Fibroblast of lung (primary cell): ENCODE measurements at regions not wholly inside any gene's neighbourhood (a gene's known extent, or its start where the extent isn't known, plus 50 kb on each side); places are given as distances from the start of the nearest gene placed in this dataset.
A peak's percentile ranks its signal among the peaks of the same experiment; 100 is the strongest.

ENCODE experiments used
- DNase-seq, 2 donors: peaks; one replicate each; pipeline versions ENCODE4 v3.0.0 to v3.0.0-alpha.2; 2010; ENCODE audit warnings: low read depth in 2 of 2
- H2AFZ ChIP-seq: 2 replicates; pipeline ENCODE4 v1.5.1; 2012; ENCODE audit warnings: low read length, control low read depth, inconsistent platforms
- H3K27ac ChIP-seq: 2 replicates; pipeline ENCODE4 v1.5.1; 2011; ENCODE audit warnings: low read length, control low read depth; ENCODE audit not compliant: insufficient read depth
- H3K27me3 ChIP-seq: 2 replicates; pipeline ENCODE4 v1.5.1; 2011; ENCODE audit warnings: mild to moderate bottlenecking, low read length; ENCODE audit not compliant: control insufficient read depth, insufficient read depth
- H3K36me3 ChIP-seq: 2 replicates; pipeline ENCODE4 v1.5.1; 2011; ENCODE audit warnings: low read length; ENCODE audit not compliant: control insufficient read depth, insufficient read depth
- H3K4me1 ChIP-seq: 2 replicates; pipeline ENCODE4 v1.5.1; 2011; ENCODE audit warnings: low read length; ENCODE audit not compliant: control insufficient read depth, insufficient read depth; ENCODE audit errors: extremely low read depth
- H3K4me2 ChIP-seq: 2 replicates; pipeline ENCODE4 v1.5.1; 2011; ENCODE audit warnings: low read length, control low read depth; ENCODE audit not compliant: insufficient read depth; ENCODE audit errors: extremely low read depth
- H3K4me3 ChIP-seq, 4 experiments: fragments of 200-600 bp in 1 of 4; sonication (generic) in 1 of 4; replicated peaks in 1 of 4; 2 replicates each; pipeline ENCODE4 v1.5.1; 2011 to 2016; ENCODE audit warnings: low read length in 4 of 4, low read depth in 3 of 4, mild to moderate bottlenecking in 3 of 4, control low read depth in 2 of 4, inconsistent platforms in 1 of 4, mixed read lengths in 1 of 4; ENCODE audit not compliant: insufficient read depth in 1 of 4; ENCODE audit errors: control extremely low read depth in 1 of 4
- H3K79me2 ChIP-seq: 2 replicates; pipeline ENCODE4 v1.5.1; 2012; ENCODE audit warnings: mild to moderate bottlenecking, low read length, inconsistent platforms; ENCODE audit not compliant: control insufficient read depth, insufficient read depth
- H3K9ac ChIP-seq: 2 replicates; pipeline ENCODE4 v1.5.1; 2011; ENCODE audit warnings: mild to moderate bottlenecking, low read length, control low read depth; ENCODE audit not compliant: insufficient read depth
- H3K9me3 ChIP-seq: 2 replicates; pipeline ENCODE4 v1.5.1; 2012; ENCODE audit warnings: low read depth, low read length; ENCODE audit not compliant: control insufficient read depth, insufficient read depth
- H4K20me1 ChIP-seq: 2 replicates; pipeline ENCODE4 v1.5.1; 2011; ENCODE audit warnings: low read length; ENCODE audit not compliant: control insufficient read depth, insufficient read depth; ENCODE audit errors: extremely low read depth
- EZH2 ChIP-seq: IDR thresholded peaks from 2 replicates; pipeline ENCODE4 v1.5.1; 2012; ENCODE audit warnings: low read length, control low read depth, mild to moderate bottlenecking; ENCODE audit errors: missing control alignments
- TF ChIP-seq, protein P1 (sequence below), 2 donors: IDR thresholded peaks in 1 of 2; conservative IDR thresholded peaks in 1 of 2; 1 replicate in 1 of 2; 2 replicates in 1 of 2; pipeline ENCODE4 v1.5.1; 2011 to 2012; ENCODE audit warnings: low read length in 2 of 2, control low read depth in 1 of 2, inconsistent platforms in 1 of 2, low read depth in 1 of 2, mild to moderate bottlenecking in 1 of 2

DNA sequence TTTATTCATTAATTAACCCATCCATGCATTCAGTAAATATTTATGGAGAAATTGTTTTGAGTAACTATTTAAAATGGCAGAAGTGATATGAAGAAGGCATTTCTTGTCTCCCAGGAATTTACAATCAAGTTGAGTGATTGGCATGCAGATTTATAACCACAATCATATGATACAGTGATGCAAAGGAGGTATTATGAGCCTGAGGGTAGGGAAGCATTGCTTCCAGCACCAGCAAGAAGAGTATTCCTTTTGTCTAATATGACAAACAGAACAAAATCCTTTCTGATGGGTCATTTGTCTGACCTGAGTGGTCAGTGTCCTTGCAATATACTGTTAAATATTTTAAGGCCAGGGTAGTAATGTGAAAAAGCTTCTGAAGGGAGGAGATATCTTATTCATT lies 244.2 kb upstream of the RGPD4 start:
- DNase-seq: no peak
- H3K36me3 ChIP-seq: no peaks in the 10 kb centered on the region
- no peaks in the 10 kb centered on the region for H4K20me1 ChIP-seq
- no peaks in the 10 kb centered on the region for H3K4me1 ChIP-seq
- H3K9ac ChIP-seq: no peak overlapping the region
- no peaks in the 10 kb centered on the region for H3K27me3 ChIP-seq
- H3K4me2 ChIP-seq: no peak overlapping the region
- H3K27ac ChIP-seq: no peak overlapping the region
- TF ChIP-seq, protein P1, sequence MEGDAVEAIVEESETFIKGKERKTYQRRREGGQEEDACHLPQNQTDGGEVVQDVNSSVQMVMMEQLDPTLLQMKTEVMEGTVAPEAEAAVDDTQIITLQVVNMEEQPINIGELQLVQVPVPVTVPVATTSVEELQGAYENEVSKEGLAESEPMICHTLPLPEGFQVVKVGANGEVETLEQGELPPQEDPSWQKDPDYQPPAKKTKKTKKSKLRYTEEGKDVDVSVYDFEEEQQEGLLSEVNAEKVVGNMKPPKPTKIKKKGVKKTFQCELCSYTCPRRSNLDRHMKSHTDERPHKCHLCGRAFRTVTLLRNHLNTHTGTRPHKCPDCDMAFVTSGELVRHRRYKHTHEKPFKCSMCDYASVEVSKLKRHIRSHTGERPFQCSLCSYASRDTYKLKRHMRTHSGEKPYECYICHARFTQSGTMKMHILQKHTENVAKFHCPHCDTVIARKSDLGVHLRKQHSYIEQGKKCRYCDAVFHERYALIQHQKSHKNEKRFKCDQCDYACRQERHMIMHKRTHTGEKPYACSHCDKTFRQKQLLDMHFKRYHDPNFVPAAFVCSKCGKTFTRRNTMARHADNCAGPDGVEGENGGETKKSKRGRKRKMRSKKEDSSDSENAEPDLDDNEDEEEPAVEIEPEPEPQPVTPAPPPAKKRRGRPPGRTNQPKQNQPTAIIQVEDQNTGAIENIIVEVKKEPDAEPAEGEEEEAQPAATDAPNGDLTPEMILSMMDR (conservative IDR thresholded peaks at IDR 0.05 in 1 of 2, IDR thresholded peaks at IDR 0.05 in 1 of 2; ENCODE audit: low read depth in 1 of 2, low read length in 2 of 2): no peak
- no peak for TF ChIP-seq EZH2
- no peak overlapping the region for H3K4me3 ChIP-seq
- no peaks in the 10 kb centered on the region for H3K9me3 ChIP-seq
- H3K79me2 ChIP-seq: no peaks in the 10 kb centered on the region
- no peak overlapping the region for H2AFZ ChIP-seq

DNA sequence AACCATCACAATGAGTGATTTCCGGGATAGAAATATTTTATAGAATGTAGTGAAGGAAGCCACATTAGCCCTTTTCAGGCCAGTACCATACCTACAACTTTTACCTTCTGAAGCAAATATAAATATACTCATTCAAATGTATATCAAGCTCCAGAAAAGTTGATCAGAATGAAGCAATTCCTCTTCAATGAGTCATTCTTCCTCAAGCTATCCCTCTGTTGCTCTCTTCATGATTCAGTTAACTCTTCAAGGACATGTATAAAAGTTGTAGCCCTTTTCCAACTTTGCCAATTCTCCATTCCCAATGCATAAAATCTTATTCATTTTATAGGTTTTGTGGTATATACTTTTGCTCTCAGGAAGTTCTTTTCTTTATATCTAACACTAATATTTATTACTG lies 242.1 kb upstream of the RGPD4 start:
- Histone ChIP-seq H3K27ac (no peak overlapping the region), H4K20me1 (no peaks in the 10 kb centered on the region), H2AFZ (no peak overlapping the region), H3K9me3 (no peaks in the 10 kb centered on the region), H3K9ac (no peak overlapping the region), H3K4me1 (no peaks in the 10 kb centered on the region), H3K27me3 (no peaks in the 10 kb centered on the region), H3K4me2 (no peak overlapping the region), H3K79me2 (no peaks in the 10 kb centered on the region), H3K4me3 (no peak overlapping the region), H3K36me3 (no peaks in the 10 kb centered on the region)
- peak in 1 of 2 donors; percentile 58 for DNase-seq
- TF ChIP-seq, protein P1 (conservative IDR thresholded peaks at IDR 0.05 in 1 of 2, IDR thresholded peaks at IDR 0.05 in 1 of 2; ENCODE audit: low read depth in 1 of 2, low read length in 2 of 2): no peak
- TF ChIP-seq EZH2: no peak

GRCh38 chr2:107585851-107586250 lies 240.8 kb upstream of the RGPD4 start:
- peak in 1 of 2 donors; percentile 68 for DNase-seq
- no peak for TF ChIP-seq EZH2
- TF ChIP-seq, protein P1 (conservative IDR thresholded peaks at IDR 0.05 in 1 of 2, IDR thresholded peaks at IDR 0.05 in 1 of 2; ENCODE audit: low read depth in 1 of 2, low read length in 2 of 2): no peak
- H3K27ac ChIP-seq: no peak overlapping the region
- H3K4me3 ChIP-seq: no peak overlapping the region
- H3K36me3 ChIP-seq: no peaks in the 10 kb centered on the region
- H4K20me1 ChIP-seq: no peaks in the 10 kb centered on the region
- H3K79me2 ChIP-seq: no peaks in the 10 kb centered on the region
- H2AFZ ChIP-seq: no peak overlapping the region
- H3K4me1 ChIP-seq: no peaks in the 10 kb centered on the region
- H3K9ac ChIP-seq: no peak overlapping the region
- H3K27me3 ChIP-seq: no peaks in the 10 kb centered on the region
- no peaks in the 10 kb centered on the region for H3K9me3 ChIP-seq
- no peak overlapping the region for H3K4me2 ChIP-seq
